ENCODE measurements at regions not wholly inside any gene's neighbourhood (a gene's known extent, or its start where the extent isn't known, plus 50 kb on each side); places are given as distances from the start of the nearest gene placed in this dataset.

- Histone ChIP-seq H3K9me3 (no peaks in the 10 kb centered on the region), H3K4me3 (no peak overlapping the region), H3K27ac (no peak overlapping the region), H3K36me3 (ENCODE audit: insufficient read depth in 1 of 2, low read depth in 1 of 2) (no peaks in the 10 kb centered on the region), H3K4me1 (no peaks in the 10 kb centered on the region), H3K27me3 (ENCODE audit: insufficient read depth in 3 of 3, low read length in 2 of 3) (no peaks in the 10 kb centered on the region)
- WGBS, 3 donors = 81 to 88% (median 83%) methylated on average over 2 of the region's 2 CpGs
- intact Hi-C loops (cut with DNase I) = no loop called here
- ATAC-seq (no peak), DNase-seq (no peak)
- TF ChIP-seq, protein P1, sequence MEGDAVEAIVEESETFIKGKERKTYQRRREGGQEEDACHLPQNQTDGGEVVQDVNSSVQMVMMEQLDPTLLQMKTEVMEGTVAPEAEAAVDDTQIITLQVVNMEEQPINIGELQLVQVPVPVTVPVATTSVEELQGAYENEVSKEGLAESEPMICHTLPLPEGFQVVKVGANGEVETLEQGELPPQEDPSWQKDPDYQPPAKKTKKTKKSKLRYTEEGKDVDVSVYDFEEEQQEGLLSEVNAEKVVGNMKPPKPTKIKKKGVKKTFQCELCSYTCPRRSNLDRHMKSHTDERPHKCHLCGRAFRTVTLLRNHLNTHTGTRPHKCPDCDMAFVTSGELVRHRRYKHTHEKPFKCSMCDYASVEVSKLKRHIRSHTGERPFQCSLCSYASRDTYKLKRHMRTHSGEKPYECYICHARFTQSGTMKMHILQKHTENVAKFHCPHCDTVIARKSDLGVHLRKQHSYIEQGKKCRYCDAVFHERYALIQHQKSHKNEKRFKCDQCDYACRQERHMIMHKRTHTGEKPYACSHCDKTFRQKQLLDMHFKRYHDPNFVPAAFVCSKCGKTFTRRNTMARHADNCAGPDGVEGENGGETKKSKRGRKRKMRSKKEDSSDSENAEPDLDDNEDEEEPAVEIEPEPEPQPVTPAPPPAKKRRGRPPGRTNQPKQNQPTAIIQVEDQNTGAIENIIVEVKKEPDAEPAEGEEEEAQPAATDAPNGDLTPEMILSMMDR (IDR thresholded peaks at IDR 0.05) = no peak
These were observed 167.9 kb upstream of the CTNNB1 start for GRCh38 chr3:41031401-41031800.

- H3K9me3 ChIP-seq = no peaks in the 10 kb centered on the region
- no peak for ATAC-seq
- DNase-seq = no peak
- no peaks in the 10 kb centered on the region for H3K36me3 ChIP-seq (ENCODE audit: insufficient read depth in 1 of 2, low read depth in 1 of 2)
- no peaks in the 10 kb centered on the region for H3K4me1 ChIP-seq
- H3K27me3 ChIP-seq (ENCODE audit: insufficient read depth in 3 of 3, low read length in 2 of 3) = peaks cover 0 to 3% (median 0%) of the 10 kb centered on the region in 3 donors
- no peak overlapping the region for H3K27ac ChIP-seq
- WGBS, 3 donors = 84 to 94% (median 88%) methylated on average over 3 of the region's 3 CpGs
- intact Hi-C loops (cut with DNase I) = no loop called here
- TF ChIP-seq, protein P1 (IDR thresholded peaks at IDR 0.05) = no peak
- no peak overlapping the region for H3K4me3 ChIP-seq
These were observed 165.3 kb upstream of the CTNNB1 start for GRCh38 chr3:41033956-41034519.

DNA sequence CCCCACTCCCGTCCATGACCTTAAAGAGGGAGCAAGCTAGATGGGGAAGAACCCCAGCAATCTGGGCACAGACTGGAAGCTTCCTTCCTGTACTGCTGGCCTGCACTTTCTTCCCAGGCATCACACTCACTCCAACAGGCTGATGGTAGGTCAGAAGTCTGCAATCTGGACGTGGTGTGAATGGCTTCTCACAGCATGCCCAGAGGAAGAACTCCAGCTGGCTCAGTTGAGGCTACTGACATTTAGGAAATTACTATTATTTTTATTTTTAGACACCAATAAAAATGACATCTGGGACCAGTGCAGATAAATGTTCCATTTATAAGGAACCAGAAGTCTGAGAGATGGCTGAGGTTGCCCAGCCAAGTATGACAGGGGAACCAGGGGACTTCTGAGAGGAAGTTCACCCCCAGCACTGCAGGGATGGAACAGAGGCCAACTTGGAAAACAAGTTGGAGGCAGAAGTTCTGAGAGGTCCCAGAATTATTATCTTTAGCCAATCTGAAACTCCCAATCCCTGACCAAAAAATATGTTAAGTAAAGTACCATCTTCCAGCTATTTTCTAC is 163.8 kb upstream of the CTNNB1 start:
- ATAC-seq (no peak), DNase-seq (no peak)
- intact Hi-C loops (cut with DNase I) = no loop called here
- no peaks in the 10 kb centered on the region for H3K9me3 ChIP-seq
- H3K4me3 ChIP-seq = no peak overlapping the region
- peaks cover 0 to 4% (median 0%) of the 10 kb centered on the region in 3 donors for H3K27me3 ChIP-seq (ENCODE audit: insufficient read depth in 3 of 3, low read length in 2 of 3)
- TF ChIP-seq, protein P1 (IDR thresholded peaks at IDR 0.05) = no peak
- 36 to 41% (median 38%) methylated on average over 2 of the region's 2 CpGs for WGBS, 3 donors
- no peak overlapping the region for H3K27ac ChIP-seq
- no peaks in the 10 kb centered on the region for H3K36me3 ChIP-seq (ENCODE audit: insufficient read depth in 1 of 2, low read depth in 1 of 2)
- H3K4me1 ChIP-seq = no peaks in the 10 kb centered on the region

- DNase-seq (no peak), ATAC-seq (no peak)
- Histone ChIP-seq H3K4me1 (no peaks in the 10 kb centered on the region), H3K27me3 (ENCODE audit: insufficient read depth in 3 of 3, low read length in 2 of 3) (peaks cover 0 to 6% (median 0%) of the 10 kb centered on the region in 3 donors), H3K4me3 (no peak overlapping the region), H3K9me3 (no peaks in the 10 kb centered on the region), H3K27ac (no peak overlapping the region), H3K36me3 (ENCODE audit: insufficient read depth in 1 of 2, low read depth in 1 of 2) (no peaks in the 10 kb centered on the region)
- TF ChIP-seq, protein P1 (IDR thresholded peaks at IDR 0.05) = no peak
- intact Hi-C loops (cut with DNase I) = no loop called here
- 78 to 85% (median 79%) methylated on average over 4 of the region's 4 CpGs for WGBS, 3 donors
These were observed 161.5 kb upstream of the CTNNB1 start for GRCh38 chr3:41037651-41038334.
